ENCODE measurements at regions not wholly inside any gene's neighbourhood (a gene's known extent, or its start where the extent isn't known, plus 50 kb on each side); places are given as distances from the start of the nearest gene placed in this dataset.

- TF ChIP-seq, protein P1, sequence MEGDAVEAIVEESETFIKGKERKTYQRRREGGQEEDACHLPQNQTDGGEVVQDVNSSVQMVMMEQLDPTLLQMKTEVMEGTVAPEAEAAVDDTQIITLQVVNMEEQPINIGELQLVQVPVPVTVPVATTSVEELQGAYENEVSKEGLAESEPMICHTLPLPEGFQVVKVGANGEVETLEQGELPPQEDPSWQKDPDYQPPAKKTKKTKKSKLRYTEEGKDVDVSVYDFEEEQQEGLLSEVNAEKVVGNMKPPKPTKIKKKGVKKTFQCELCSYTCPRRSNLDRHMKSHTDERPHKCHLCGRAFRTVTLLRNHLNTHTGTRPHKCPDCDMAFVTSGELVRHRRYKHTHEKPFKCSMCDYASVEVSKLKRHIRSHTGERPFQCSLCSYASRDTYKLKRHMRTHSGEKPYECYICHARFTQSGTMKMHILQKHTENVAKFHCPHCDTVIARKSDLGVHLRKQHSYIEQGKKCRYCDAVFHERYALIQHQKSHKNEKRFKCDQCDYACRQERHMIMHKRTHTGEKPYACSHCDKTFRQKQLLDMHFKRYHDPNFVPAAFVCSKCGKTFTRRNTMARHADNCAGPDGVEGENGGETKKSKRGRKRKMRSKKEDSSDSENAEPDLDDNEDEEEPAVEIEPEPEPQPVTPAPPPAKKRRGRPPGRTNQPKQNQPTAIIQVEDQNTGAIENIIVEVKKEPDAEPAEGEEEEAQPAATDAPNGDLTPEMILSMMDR (IDR thresholded peaks at IDR 0.05; ENCODE audit: insufficient read depth, low read length, poor library complexity, severe bottlenecking) = no peak
- no peak for TF ChIP-seq EZH2phosphoT487 (conservative IDR thresholded peaks at IDR 0.05; ENCODE audit: low read length)
These were observed 358.0 kb upstream of the TGFBR2 start for GRCh38 chr3:30248423-30248822.

Data from SU-DHL-6 (cell line).